ENCODE measurements at regions not wholly inside any gene's neighbourhood (a gene's known extent, or its start where the extent isn't known, plus 50 kb on each side); places are given as distances from the start of the nearest gene placed in this dataset.

GRCh38 chr5:82850393-82850792 is 226.8 kb downstream of the TMEM167A start:
- no peak for DNase-seq (ENCODE audit: low spot score)

- DNase-seq (ENCODE audit: low spot score), result no peak
Measured at GRCh38 chr5:82849885-82850284, 227.3 kb downstream of the TMEM167A start.

- no peak for DNase-seq (ENCODE audit: low spot score)
Measured at GRCh38 chr5:82847562-82847961, 229.6 kb downstream of the TMEM167A start.

GRCh38 chr5:82839881-82840280 is 237.3 kb downstream of the TMEM167A start:
- DNase-seq (ENCODE audit: low spot score), result no peak

GRCh38 chr5:82835488-82835887 is 241.7 kb downstream of the TMEM167A start:
- no peak for DNase-seq (ENCODE audit: low spot score)

GRCh38 chr5:82834151-82834550 is 243.0 kb downstream of the TMEM167A start:
- DNase-seq (ENCODE audit: low spot score), result no peak

- no peak for DNase-seq (ENCODE audit: low spot score)
Measured at GRCh38 chr5:82833277-82833676, 243.9 kb downstream of the TMEM167A start.

GRCh38 chr5:82832445-82832844 is 244.7 kb downstream of the TMEM167A start:
- no peak for DNase-seq (ENCODE audit: low spot score)

GRCh38 chr5:82828211-82828610 is 249.0 kb downstream of the TMEM167A start:
- DNase-seq (ENCODE audit: low spot score), result no peak

GRCh38 chr5:82827651-82828050 is 249.5 kb downstream of the TMEM167A start:
- no peak for DNase-seq (ENCODE audit: low spot score)

- DNase-seq (ENCODE audit: low spot score), result no peak
Measured at GRCh38 chr5:82822634-82822927, 254.6 kb downstream of the TMEM167A start.

- no peak for DNase-seq (ENCODE audit: low spot score)
Measured at GRCh38 chr5:82821846-82822633, 255.2 kb downstream of the TMEM167A start.

- DNase-seq (ENCODE audit: low spot score), result no peak
Measured at GRCh38 chr5:82820961-82821845, 256.0 kb downstream of the TMEM167A start.

- DNase-seq (ENCODE audit: low spot score), result no peak
Measured at GRCh38 chr5:82820188-82820587, 257.0 kb downstream of the TMEM167A start.

GRCh38 chr5:82817897-82818676 is 259.1 kb downstream of the TMEM167A start:
- no peak for DNase-seq (ENCODE audit: low spot score)

GRCh38 chr5:82816926-82817325 is 260.3 kb downstream of the TMEM167A start:
- no peak for DNase-seq (ENCODE audit: low spot score)

GRCh38 chr5:82815871-82816270 is 261.3 kb downstream of the TMEM167A start:
- no peak for DNase-seq (ENCODE audit: low spot score)

GRCh38 chr5:82813861-82814260 is 263.3 kb downstream of the TMEM167A start:
- DNase-seq (ENCODE audit: low spot score), result no peak

- DNase-seq (ENCODE audit: low spot score), result no peak
Measured at GRCh38 chr5:82812575-82812974, 264.6 kb downstream of the TMEM167A start.

- DNase-seq (ENCODE audit: low spot score), result no peak
Measured at GRCh38 chr5:82811490-82811889, 265.7 kb downstream of the TMEM167A start.

GRCh38 chr5:82809420-82810143 is 267.6 kb downstream of the TMEM167A start:
- DNase-seq (ENCODE audit: low spot score), result no peak

GRCh38 chr5:82808960-82809359 is 268.2 kb downstream of the TMEM167A start:
- DNase-seq (ENCODE audit: low spot score), result no peak

Data from putamen (tissue), 1 donor.